B cell (primary cell): ENCODE measurements at regions not wholly inside any gene's neighbourhood (a gene's known extent, or its start where the extent isn't known, plus 50 kb on each side); places are given as distances from the start of the nearest gene placed in this dataset.

Source experiments
- ATAC-seq: fragments of 200-7000 bp; cut with Tn5 transposase; one replicate; pipeline ENCODE4 v1.10.0; 2021; ENCODE audit warnings: low read depth, mild to moderate bottlenecking, moderate number of reproducible peaks, moderate library complexity
- CTCF ChIA-PET: fragments of 350-600 bp; sonication (Branson Sonifier 250); formaldehyde crosslinking; loops from one replicate; lab custom pipeline; 2021; ENCODE audit warnings: antibody characterized with exemption, inconsistent platforms; lab: Charles Lee
- POLR2A ChIA-PET: fragments of 350-600 bp; sonication (Branson Sonifier 250); formaldehyde crosslinking; loops from one replicate; lab custom pipeline; 2021; ENCODE audit warnings: antibody characterized with exemption; lab: Charles Lee
- DNase-seq: peaks from one replicate; pipeline ENCODE4 v3.0.0; 2013
- H2AFZ ChIP-seq: 2 replicates; pipeline ENCODE4 v1.6.1; 2012; ENCODE audit warnings: mild to moderate bottlenecking, low read depth, low read length; ENCODE audit not compliant: insufficient read depth, poor library complexity, severe bottlenecking
- H3K27ac ChIP-seq, 2 donors: 1 replicate in 1 of 2; 2 replicates in 1 of 2; pipeline ENCODE4 v1.5.1; 2012 to 2013; ENCODE audit warnings: low read length in 2 of 2, mild to moderate bottlenecking in 2 of 2, moderate library complexity in 1 of 2
- H3K27me3 ChIP-seq, 4 experiments: fragments of 200-600 bp in 1 of 4; sonication (generic) in 1 of 4; replicated peaks in 1 of 4; 1 replicate in 2 of 4; 2 replicates in 2 of 4; pipeline versions ENCODE4 v1.6.1 to v1.7.0; 2013 to 2016; ENCODE audit warnings: low read length in 3 of 4, mild to moderate bottlenecking in 2 of 4, mixed read lengths in 1 of 4, moderate library complexity in 1 of 4; ENCODE audit not compliant: insufficient read depth in 4 of 4, control insufficient read depth in 3 of 4; ENCODE audit errors: control extremely low read depth in 1 of 4
- H3K36me3 ChIP-seq, 2 experiments: replicated peaks in 1 of 2; 1 replicate in 1 of 2; 2 replicates in 1 of 2; pipeline versions ENCODE4 v1.6.1 to v1.7.1; 2013; ENCODE audit warnings: low read length in 1 of 2; ENCODE audit not compliant: insufficient read depth in 2 of 2, control insufficient read depth in 1 of 2; ENCODE audit errors: control extremely low read depth in 1 of 2, extremely low read depth in 1 of 2
- H3K4me1 ChIP-seq, 2 donors: fragments of 200-600 bp in 1 of 2; sonication (generic) in 1 of 2; 1 replicate in 1 of 2; 2 replicates in 1 of 2; pipeline versions ENCODE4 v1.5.1 to v1.6.1; 2013 to 2017; ENCODE audit warnings: low read length in 2 of 2; ENCODE audit not compliant: control insufficient read depth in 2 of 2, insufficient read depth in 2 of 2
- H3K4me2 ChIP-seq: replicated peaks from 2 replicates; pipeline ENCODE3; 2012; ENCODE audit warnings: mild to moderate bottlenecking, low read depth, low read length; ENCODE audit not compliant: poor library complexity, severe bottlenecking
- H3K4me3 ChIP-seq, 5 experiments: fragments of 200-600 bp in 1 of 5; sonication (generic) in 1 of 5; 1 replicate in 3 of 5; 2 replicates in 2 of 5; pipeline versions ENCODE4 v1.5.1 to v1.7.0; 2011 to 2016; ENCODE audit warnings: low read length in 4 of 5, mild to moderate bottlenecking in 4 of 5, low read depth in 2 of 5, control low read depth in 1 of 5, moderate library complexity in 1 of 5; ENCODE audit not compliant: insufficient read depth in 1 of 5; ENCODE audit errors: control extremely low read depth in 1 of 5, extremely low read depth in 1 of 5
- H3K79me2 ChIP-seq: fragments of 200-600 bp; sonication (generic); one replicate; pipeline ENCODE4 v1.6.0; 2016; ENCODE audit warnings: low read length; ENCODE audit not compliant: control insufficient read depth, insufficient read depth
- H3K9ac ChIP-seq: fragments of 200-600 bp; sonication (generic); 2 replicates; pipeline ENCODE4 v1.6.1; 2017; ENCODE audit warnings: mild to moderate bottlenecking, low read length, moderate library complexity
- H3K9me3 ChIP-seq, 3 donors: one replicate each; pipeline versions ENCODE4 v1.6.1 to v1.7.1; 2013; ENCODE audit warnings: low read length in 2 of 3; ENCODE audit not compliant: control insufficient read depth in 2 of 3, insufficient read depth in 1 of 3; ENCODE audit errors: control extremely low read depth in 1 of 3
- H4K20me1 ChIP-seq: 2 replicates; pipeline ENCODE4 v1.6.0; 2012; ENCODE audit warnings: mild to moderate bottlenecking, low read length; ENCODE audit not compliant: insufficient read depth, control insufficient read depth, poor library complexity, severe bottlenecking
- H3K27ac Mint-ChIP-seq: one replicate; pipeline ENCODE4 v1.8.0; 2021; ENCODE audit warnings: mixed read lengths
- H3K27me3 Mint-ChIP-seq: one replicate; pipeline ENCODE4 v1.8.0; 2021; ENCODE audit warnings: mixed read lengths
- H3K4me1 Mint-ChIP-seq: one replicate; pipeline ENCODE4 v1.8.0; 2021; ENCODE audit warnings: mixed read lengths
- H3K4me3 Mint-ChIP-seq: one replicate; pipeline ENCODE4 v1.8.0; 2021; ENCODE audit warnings: mixed read lengths
- H3K9me3 Mint-ChIP-seq: one replicate; pipeline ENCODE4 v1.8.0; 2022; ENCODE audit warnings: mixed read lengths; ENCODE audit not compliant: insufficient read depth
- EZH2 ChIP-seq: IDR thresholded peaks from 2 replicates; pipeline ENCODE4 v1.6.1; 2012; ENCODE audit warnings: borderline replicate concordance, low read depth, mild to moderate bottlenecking, moderate library complexity, low read length; ENCODE audit not compliant: insufficient read depth, poor library complexity, severe bottlenecking
- WGBS: methylation state at CpG from one replicate; pipeline ENCODE4 v1.1.5; 2013; ENCODE audit warnings: missing lambda C conversion rate; ENCODE audit not compliant: insufficient coverage; 5-methylcytosine and 5-hydroxymethylcytosine counted together
- intact Hi-C: fragments of 100-400 bp; cut with micrococcal nuclease; formaldehyde crosslinking; loops from one replicate; pipeline ENCODE4 v1.10.0; 2022
- TF ChIP-seq, protein P1 (sequence below): fragments of 200-600 bp; IDR thresholded peaks from one replicate; pipeline ENCODE4 v1.8.0; 2022; ENCODE audit warnings: antibody characterized with exemption, mild to moderate bottlenecking

- TF ChIP-seq, protein P1, sequence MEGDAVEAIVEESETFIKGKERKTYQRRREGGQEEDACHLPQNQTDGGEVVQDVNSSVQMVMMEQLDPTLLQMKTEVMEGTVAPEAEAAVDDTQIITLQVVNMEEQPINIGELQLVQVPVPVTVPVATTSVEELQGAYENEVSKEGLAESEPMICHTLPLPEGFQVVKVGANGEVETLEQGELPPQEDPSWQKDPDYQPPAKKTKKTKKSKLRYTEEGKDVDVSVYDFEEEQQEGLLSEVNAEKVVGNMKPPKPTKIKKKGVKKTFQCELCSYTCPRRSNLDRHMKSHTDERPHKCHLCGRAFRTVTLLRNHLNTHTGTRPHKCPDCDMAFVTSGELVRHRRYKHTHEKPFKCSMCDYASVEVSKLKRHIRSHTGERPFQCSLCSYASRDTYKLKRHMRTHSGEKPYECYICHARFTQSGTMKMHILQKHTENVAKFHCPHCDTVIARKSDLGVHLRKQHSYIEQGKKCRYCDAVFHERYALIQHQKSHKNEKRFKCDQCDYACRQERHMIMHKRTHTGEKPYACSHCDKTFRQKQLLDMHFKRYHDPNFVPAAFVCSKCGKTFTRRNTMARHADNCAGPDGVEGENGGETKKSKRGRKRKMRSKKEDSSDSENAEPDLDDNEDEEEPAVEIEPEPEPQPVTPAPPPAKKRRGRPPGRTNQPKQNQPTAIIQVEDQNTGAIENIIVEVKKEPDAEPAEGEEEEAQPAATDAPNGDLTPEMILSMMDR, result no peak
- TF ChIP-seq EZH2, result no peak
- no peaks in the 10 kb centered on the region for H3K9me3 Mint-ChIP-seq
- DNase-seq, result no peak
- H3K4me2 ChIP-seq, result no peak overlapping the region
- H4K20me1 ChIP-seq, result no peaks in the 10 kb centered on the region
- no peaks in the 10 kb centered on the region for H3K36me3 ChIP-seq
- H3K27me3 ChIP-seq, result no peaks in the 10 kb centered on the region
- no peak overlapping the region for H3K27ac ChIP-seq
- ATAC-seq, result no peak
- no peaks in the 10 kb centered on the region for H3K4me1 Mint-ChIP-seq
- ChIA-PET CTCF (interaction anchor here (0.6 kb wide), 1 partner anchor 584 kb away, joined by 3 read pairs; no protein-coding TSS in a partner anchor), POLR2A (no interaction called here)
- peaks cover 6% of the 10 kb centered on the region for H3K27me3 Mint-ChIP-seq
- no peaks in the 10 kb centered on the region for H3K9me3 ChIP-seq
- no peak overlapping the region for H3K4me3 ChIP-seq
- H3K79me2 ChIP-seq, result no peaks in the 10 kb centered on the region
- no peaks in the 10 kb centered on the region for H3K4me1 ChIP-seq
- no peak overlapping the region for H3K27ac Mint-ChIP-seq
- H2AFZ ChIP-seq, result no peak overlapping the region
- H3K9ac ChIP-seq, result no peak overlapping the region
- WGBS, result 89% methylated on average over 2 of the region's 3 CpGs
- no peak overlapping the region for H3K4me3 Mint-ChIP-seq
- intact Hi-C loops, result no loop called here
Measured at GRCh38 chr1:90573736-90574135, 143.4 kb downstream of the BARHL2 start.

GRCh38 chr1:90572446-90572845 lies 144.7 kb downstream of the BARHL2 start:
- no peak overlapping the region for H3K4me3 Mint-ChIP-seq
- 100% methylated on average over 2 of the region's 3 CpGs for WGBS
- ATAC-seq, result no peak

More at GRCh38 chr1:90572446-90572845, 144.7 kb downstream of the BARHL2 start:
- POLR2A ChIA-PET, result no interaction called here
- no peak for DNase-seq
- CTCF ChIA-PET, result interaction anchor here (0.7 kb wide), 1 partner anchor 593 kb away, joined by 4 read pairs; no protein-coding TSS in a partner anchor
- Histone ChIP-seq H3K9ac (no peak overlapping the region), H3K27ac (no peak overlapping the region), H4K20me1 (no peaks in the 10 kb centered on the region), H3K27me3 (no peaks in the 10 kb centered on the region), H3K4me1 (no peaks in the 10 kb centered on the region), H3K9me3 (no peaks in the 10 kb centered on the region), H3K4me3 (no peak overlapping the region), H3K4me2 (no peak overlapping the region), H3K36me3 (no peaks in the 10 kb centered on the region), H3K79me2 (no peaks in the 10 kb centered on the region), H2AFZ (no peak overlapping the region)
- TF ChIP-seq, protein P1, result no peak
- no peak for TF ChIP-seq EZH2
- Mint-ChIP-seq H3K27me3 (peaks cover 6% of the 10 kb centered on the region), H3K9me3 (no peaks in the 10 kb centered on the region), H3K27ac (no peak overlapping the region), H3K4me1 (no peaks in the 10 kb centered on the region)
- intact Hi-C loops, result no loop called here
